ENCODE measurements at regions not wholly inside any gene's neighbourhood (a gene's known extent, or its start where the extent isn't known, plus 50 kb on each side); places are given as distances from the start of the nearest gene placed in this dataset.

GRCh38 chr1:79396901-79397300 lies 390.4 kb upstream of the ADGRL4 start:
- no peaks in the 10 kb centered on the region for H3K4me1 ChIP-seq (ENCODE audit: control insufficient read depth, insufficient read depth, low read length)
- no peaks in the 10 kb centered on the region for H3K9me3 ChIP-seq (ENCODE audit: control insufficient read depth, low read length)
- H3K4me3 ChIP-seq (ENCODE audit: insufficient read depth, low read depth, low read length) = no peak overlapping the region
- no peaks in the 10 kb centered on the region for H3K27me3 ChIP-seq (ENCODE audit: control insufficient read depth, insufficient read depth, low read length, poor library complexity, severe bottlenecking)
- H3K36me3 ChIP-seq (ENCODE audit: control insufficient read depth, insufficient read depth, low read length) = no peaks in the 10 kb centered on the region
- no peak overlapping the region for H3K27ac ChIP-seq (ENCODE audit: insufficient read depth, low read depth, low read length, poor library complexity, severe bottlenecking)
- WGBS, 2 experiments = 73 to 86% methylated on average over 1 of the region's 2 CpGs

- H3K27me3 ChIP-seq (ENCODE audit: control insufficient read depth, insufficient read depth, low read length, poor library complexity, severe bottlenecking) = no peaks in the 10 kb centered on the region
- H3K4me1 ChIP-seq (ENCODE audit: control insufficient read depth, insufficient read depth, low read length) = no peaks in the 10 kb centered on the region
- WGBS, 2 experiments = 95 to 100% methylated on average over 1 of the region's 3 CpGs
- no peak overlapping the region for H3K27ac ChIP-seq (ENCODE audit: insufficient read depth, low read depth, low read length, poor library complexity, severe bottlenecking)
- H3K36me3 ChIP-seq (ENCODE audit: control insufficient read depth, insufficient read depth, low read length) = no peaks in the 10 kb centered on the region
- H3K4me3 ChIP-seq (ENCODE audit: insufficient read depth, low read depth, low read length) = no peak overlapping the region
- no peaks in the 10 kb centered on the region for H3K9me3 ChIP-seq (ENCODE audit: control insufficient read depth, low read length)
Measured at GRCh38 chr1:79388694-79389361, 382.3 kb upstream of the ADGRL4 start.

GRCh38 chr1:79386730-79387129 lies 380.2 kb upstream of the ADGRL4 start:
- WGBS, 2 experiments = 92 to 100% methylated on average over 1 of the region's 1 CpG

GRCh38 chr1:79380078-79380477 lies 373.5 kb upstream of the ADGRL4 start:
- 92% methylated on average over 2 of the region's 3 CpGs for WGBS, 2 experiments
- H3K4me3 ChIP-seq (ENCODE audit: insufficient read depth, low read depth, low read length) = no peak overlapping the region
- H3K9me3 ChIP-seq (ENCODE audit: control insufficient read depth, low read length) = no peaks in the 10 kb centered on the region
- no peaks in the 10 kb centered on the region for H3K27me3 ChIP-seq (ENCODE audit: control insufficient read depth, insufficient read depth, low read length, poor library complexity, severe bottlenecking)
- no peaks in the 10 kb centered on the region for H3K36me3 ChIP-seq (ENCODE audit: control insufficient read depth, insufficient read depth, low read length)
- H3K4me1 ChIP-seq (ENCODE audit: control insufficient read depth, insufficient read depth, low read length) = no peaks in the 10 kb centered on the region
- H3K27ac ChIP-seq (ENCODE audit: insufficient read depth, low read depth, low read length, poor library complexity, severe bottlenecking) = no peak overlapping the region

More at GRCh38 chr1:79386730-79387129, 380.2 kb upstream of the ADGRL4 start:
- H3K4me1 ChIP-seq (ENCODE audit: control insufficient read depth, insufficient read depth, low read length) = no peaks in the 10 kb centered on the region
- H3K4me3 ChIP-seq (ENCODE audit: insufficient read depth, low read depth, low read length) = no peak overlapping the region
- no peaks in the 10 kb centered on the region for H3K9me3 ChIP-seq (ENCODE audit: control insufficient read depth, low read length)
- no peaks in the 10 kb centered on the region for H3K36me3 ChIP-seq (ENCODE audit: control insufficient read depth, insufficient read depth, low read length)
- H3K27ac ChIP-seq (ENCODE audit: insufficient read depth, low read depth, low read length, poor library complexity, severe bottlenecking) = no peak overlapping the region
- H3K27me3 ChIP-seq (ENCODE audit: control insufficient read depth, insufficient read depth, low read length, poor library complexity, severe bottlenecking) = no peaks in the 10 kb centered on the region

- Histone ChIP-seq H3K36me3 (ENCODE audit: control insufficient read depth, insufficient read depth, low read length) (no peaks in the 10 kb centered on the region), H3K27me3 (ENCODE audit: control insufficient read depth, insufficient read depth, low read length, poor library complexity, severe bottlenecking) (no peaks in the 10 kb centered on the region), H3K4me3 (ENCODE audit: insufficient read depth, low read depth, low read length) (no peak overlapping the region), H3K27ac (ENCODE audit: insufficient read depth, low read depth, low read length, poor library complexity, severe bottlenecking) (no peak overlapping the region), H3K9me3 (ENCODE audit: control insufficient read depth, low read length) (no peaks in the 10 kb centered on the region), H3K4me1 (ENCODE audit: control insufficient read depth, insufficient read depth, low read length) (peaks cover 4% of the 10 kb centered on the region)
- WGBS, 2 experiments = 82% methylated on average over 1 of the region's 1 CpG; no CpG with 5 or more reads in 1 of the 2 experiments
Measured at GRCh38 chr1:79376106-79376505, 369.6 kb upstream of the ADGRL4 start.

- peaks cover 4% of the 10 kb centered on the region for H3K4me1 ChIP-seq (ENCODE audit: control insufficient read depth, insufficient read depth, low read length)
- H3K27me3 ChIP-seq (ENCODE audit: control insufficient read depth, insufficient read depth, low read length, poor library complexity, severe bottlenecking) = no peaks in the 10 kb centered on the region
- no peak overlapping the region for H3K27ac ChIP-seq (ENCODE audit: insufficient read depth, low read depth, low read length, poor library complexity, severe bottlenecking)
- H3K36me3 ChIP-seq (ENCODE audit: control insufficient read depth, insufficient read depth, low read length) = no peaks in the 10 kb centered on the region
- no peak overlapping the region for H3K4me3 ChIP-seq (ENCODE audit: insufficient read depth, low read depth, low read length)
- H3K9me3 ChIP-seq (ENCODE audit: control insufficient read depth, low read length) = no peaks in the 10 kb centered on the region
- no CpG with 5 or more reads among the region's 1 CpG for WGBS, 2 experiments
Measured at GRCh38 chr1:79375352-79375751, 368.8 kb upstream of the ADGRL4 start.

- 79 to 100% methylated on average over 1 of the region's 1 CpG for WGBS, 2 experiments
- no peak overlapping the region for H3K27ac ChIP-seq (ENCODE audit: insufficient read depth, low read depth, low read length, poor library complexity, severe bottlenecking)
Measured at GRCh38 chr1:79374397-79374796, 367.9 kb upstream of the ADGRL4 start.

GRCh38 chr1:79373481-79374125 lies 367.1 kb upstream of the ADGRL4 start:
- no peak overlapping the region for H3K27ac ChIP-seq (ENCODE audit: insufficient read depth, low read depth, low read length, poor library complexity, severe bottlenecking)
- H3K9me3 ChIP-seq (ENCODE audit: control insufficient read depth, low read length) = no peaks in the 10 kb centered on the region
- WGBS, 2 experiments = 81 to 84% methylated on average over 2 of the region's 2 CpGs
- H3K36me3 ChIP-seq (ENCODE audit: control insufficient read depth, insufficient read depth, low read length) = no peaks in the 10 kb centered on the region
- H3K27me3 ChIP-seq (ENCODE audit: control insufficient read depth, insufficient read depth, low read length, poor library complexity, severe bottlenecking) = no peaks in the 10 kb centered on the region
- H3K4me1 ChIP-seq (ENCODE audit: control insufficient read depth, insufficient read depth, low read length) = peaks cover 4% of the 10 kb centered on the region
- no peak overlapping the region for H3K4me3 ChIP-seq (ENCODE audit: insufficient read depth, low read depth, low read length)

More at GRCh38 chr1:79374397-79374796, 367.9 kb upstream of the ADGRL4 start:
- no peaks in the 10 kb centered on the region for H3K36me3 ChIP-seq (ENCODE audit: control insufficient read depth, insufficient read depth, low read length)
- H3K27me3 ChIP-seq (ENCODE audit: control insufficient read depth, insufficient read depth, low read length, poor library complexity, severe bottlenecking) = no peaks in the 10 kb centered on the region
- peaks cover 4% of the 10 kb centered on the region for H3K4me1 ChIP-seq (ENCODE audit: control insufficient read depth, insufficient read depth, low read length)
- no peaks in the 10 kb centered on the region for H3K9me3 ChIP-seq (ENCODE audit: control insufficient read depth, low read length)
- no peak overlapping the region for H3K4me3 ChIP-seq (ENCODE audit: insufficient read depth, low read depth, low read length)

- Histone ChIP-seq H3K27me3 (ENCODE audit: control insufficient read depth, insufficient read depth, low read length, poor library complexity, severe bottlenecking) (no peaks in the 10 kb centered on the region), H3K4me3 (ENCODE audit: insufficient read depth, low read depth, low read length) (no peak overlapping the region), H3K27ac (ENCODE audit: insufficient read depth, low read depth, low read length, poor library complexity, severe bottlenecking) (no peak overlapping the region), H3K4me1 (ENCODE audit: control insufficient read depth, insufficient read depth, low read length) (peaks cover 4% of the 10 kb centered on the region), H3K9me3 (ENCODE audit: control insufficient read depth, low read length) (no peaks in the 10 kb centered on the region), H3K36me3 (ENCODE audit: control insufficient read depth, insufficient read depth, low read length) (no peaks in the 10 kb centered on the region)
- WGBS, 2 experiments = 96 to 100% methylated on average over 1 of the region's 1 CpG
Measured at GRCh38 chr1:79371802-79372201, 365.3 kb upstream of the ADGRL4 start.

- Histone ChIP-seq H3K4me3 (ENCODE audit: insufficient read depth, low read depth, low read length) (no peak overlapping the region), H3K27ac (ENCODE audit: insufficient read depth, low read depth, low read length, poor library complexity, severe bottlenecking) (no peak overlapping the region), H3K36me3 (ENCODE audit: control insufficient read depth, insufficient read depth, low read length) (no peaks in the 10 kb centered on the region), H3K9me3 (ENCODE audit: control insufficient read depth, low read length) (no peaks in the 10 kb centered on the region), H3K27me3 (ENCODE audit: control insufficient read depth, insufficient read depth, low read length, poor library complexity, severe bottlenecking) (no peaks in the 10 kb centered on the region), H3K4me1 (ENCODE audit: control insufficient read depth, insufficient read depth, low read length) (peaks cover 4% of the 10 kb centered on the region)
- 91 to 94% methylated on average over 3 of the region's 3 CpGs for WGBS, 2 experiments
Measured at GRCh38 chr1:79369091-79369490, 362.6 kb upstream of the ADGRL4 start.
